GM19240 (cell line): ENCODE measurements at regions not wholly inside any gene's neighbourhood (a gene's known extent, or its start where the extent isn't known, plus 50 kb on each side); places are given as distances from the start of the nearest gene placed in this dataset.

ENCODE experiments used
- DNase-seq: peaks from one replicate; pipeline ENCODE4 v3.0.0; 2011; ENCODE audit warnings: low spot score; ENCODE audit not compliant: insufficient read length

GRCh38 chr5:173780235-173781234 is 107.6 kb upstream of the CPEB4 start:
- no peak for DNase-seq

DNA sequence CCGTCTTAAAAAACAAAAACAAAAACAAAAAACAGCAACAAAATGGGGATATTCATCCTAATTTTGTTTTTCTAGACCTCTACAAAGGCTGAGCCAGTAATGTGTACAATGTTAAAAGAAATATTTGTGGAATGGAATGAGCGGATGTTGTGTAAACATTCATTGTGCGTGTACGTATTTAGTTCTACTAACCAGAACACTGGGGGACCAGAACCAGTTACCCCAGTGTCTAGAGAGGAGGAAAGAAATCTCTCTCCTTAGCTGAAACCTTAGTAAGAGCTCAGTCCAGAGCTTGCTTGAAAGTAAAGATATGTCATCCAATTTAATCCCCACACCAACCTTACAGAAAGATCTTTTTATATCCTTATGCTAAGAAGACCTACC is 106.7 kb upstream of the CPEB4 start:
- DNase-seq = no peak

DNA sequence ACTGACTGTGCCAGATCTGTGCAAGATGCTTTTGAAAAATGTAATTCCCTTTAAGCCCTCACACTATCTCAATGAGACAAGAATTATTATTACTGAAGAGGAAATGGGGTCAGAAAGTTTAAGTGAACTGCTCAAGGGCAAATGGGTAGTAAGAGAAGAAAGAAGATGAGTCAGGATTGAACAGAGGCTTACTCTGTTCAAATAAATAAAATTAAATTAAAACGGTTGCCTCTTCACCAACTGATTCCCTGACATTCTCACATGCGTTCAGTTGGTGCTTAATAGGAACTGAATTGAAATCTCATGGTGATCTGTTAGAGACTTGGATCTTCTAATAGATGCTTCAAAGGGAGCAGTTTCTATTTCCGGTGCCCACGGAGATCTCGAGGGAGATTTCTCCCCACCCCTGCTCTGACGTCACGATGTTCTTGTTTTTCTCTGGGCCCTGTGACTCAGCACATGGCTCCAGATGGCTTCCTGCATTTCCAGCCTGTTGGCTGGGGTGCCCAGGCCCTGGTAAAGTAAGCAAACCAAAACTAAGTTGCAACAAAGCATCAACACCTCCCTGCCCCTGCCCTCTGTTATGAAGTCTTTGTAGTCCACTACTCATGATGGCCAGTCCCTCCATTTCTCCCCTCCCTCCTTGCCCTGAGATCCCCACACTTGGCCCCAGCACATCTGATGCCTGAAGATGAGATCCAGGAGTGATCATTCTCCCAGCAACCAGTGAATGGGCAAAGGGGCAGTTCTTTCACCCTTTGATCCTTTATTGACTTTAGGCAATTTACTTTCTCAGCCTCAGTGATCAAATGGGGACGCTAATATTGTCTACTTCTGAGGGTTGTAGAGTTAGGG is 106.1 kb upstream of the CPEB4 start:
- DNase-seq = no peak

- no peak for DNase-seq
These were observed 105.5 kb upstream of the CPEB4 start for GRCh38 chr5:173782671-173783101.

GRCh38 chr5:173783371-173783770 is 104.8 kb upstream of the CPEB4 start:
- DNase-seq = no peak

GRCh38 chr5:173785400-173785799 is 102.7 kb upstream of the CPEB4 start:
- DNase-seq = no peak

DNA sequence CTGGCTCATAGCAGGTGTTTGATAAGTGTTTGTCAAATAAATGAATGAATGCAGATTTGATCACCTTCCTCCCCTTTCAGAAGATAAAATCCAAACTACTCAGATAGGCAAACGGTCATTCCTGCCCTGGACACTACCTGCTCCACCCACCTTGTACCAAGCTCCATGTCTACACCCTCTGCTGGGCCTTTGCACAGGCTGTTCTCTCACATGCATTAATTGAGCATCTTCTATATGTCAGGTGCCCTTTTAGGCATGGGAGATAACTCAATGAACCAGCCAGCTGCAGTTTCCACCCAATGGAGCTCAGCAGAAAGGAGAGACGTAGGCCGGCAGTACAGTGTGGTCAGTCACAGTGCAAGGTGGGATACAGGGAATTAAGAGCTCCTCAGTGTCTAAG is 102.3 kb upstream of the CPEB4 start:
- DNase-seq = no peak

DNA sequence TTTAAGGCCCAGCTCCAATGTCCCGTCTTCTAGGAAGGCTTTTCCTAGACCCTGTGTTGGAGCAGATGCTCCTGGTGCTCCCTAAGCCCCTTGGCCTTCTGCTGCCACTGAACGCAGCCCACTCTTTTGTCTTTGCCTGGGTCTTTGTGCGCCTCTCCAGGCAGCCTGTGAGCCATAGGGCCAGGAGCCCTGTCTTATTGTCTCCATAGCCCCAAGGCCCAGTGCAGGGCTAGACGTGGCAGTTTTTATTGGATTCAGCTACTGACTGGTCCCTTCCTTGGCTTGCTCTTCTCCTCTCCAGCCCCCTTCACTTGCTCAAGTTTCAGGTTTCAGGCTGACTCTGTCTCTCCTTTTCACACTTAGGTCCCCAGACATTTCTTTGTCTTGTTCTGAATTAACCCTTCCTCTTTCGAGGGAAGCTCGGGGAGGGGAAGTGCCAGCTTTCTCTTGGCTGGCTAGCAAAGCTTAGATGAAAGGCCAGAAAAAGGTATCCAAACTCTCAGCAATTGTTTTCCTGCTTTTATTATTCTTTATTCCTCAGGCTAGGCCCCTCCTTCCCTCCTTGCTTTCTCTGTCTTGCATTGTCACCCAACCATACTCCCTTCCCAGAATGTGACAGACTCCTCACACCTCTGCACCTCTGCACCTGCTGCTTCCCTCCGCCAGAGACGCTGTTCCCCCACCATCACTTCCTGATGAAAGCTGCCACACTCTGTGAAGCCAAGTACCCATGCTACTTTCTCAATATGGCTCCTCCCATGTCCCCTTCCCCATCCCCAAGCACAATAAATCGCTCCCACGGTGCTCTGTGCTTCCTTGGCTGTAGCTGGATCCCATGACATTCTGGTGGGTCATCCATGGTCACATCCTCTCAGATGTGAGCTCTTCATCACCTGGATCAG is 101.6 kb upstream of the CPEB4 start:
- DNase-seq = peak; percentile 52

DNA sequence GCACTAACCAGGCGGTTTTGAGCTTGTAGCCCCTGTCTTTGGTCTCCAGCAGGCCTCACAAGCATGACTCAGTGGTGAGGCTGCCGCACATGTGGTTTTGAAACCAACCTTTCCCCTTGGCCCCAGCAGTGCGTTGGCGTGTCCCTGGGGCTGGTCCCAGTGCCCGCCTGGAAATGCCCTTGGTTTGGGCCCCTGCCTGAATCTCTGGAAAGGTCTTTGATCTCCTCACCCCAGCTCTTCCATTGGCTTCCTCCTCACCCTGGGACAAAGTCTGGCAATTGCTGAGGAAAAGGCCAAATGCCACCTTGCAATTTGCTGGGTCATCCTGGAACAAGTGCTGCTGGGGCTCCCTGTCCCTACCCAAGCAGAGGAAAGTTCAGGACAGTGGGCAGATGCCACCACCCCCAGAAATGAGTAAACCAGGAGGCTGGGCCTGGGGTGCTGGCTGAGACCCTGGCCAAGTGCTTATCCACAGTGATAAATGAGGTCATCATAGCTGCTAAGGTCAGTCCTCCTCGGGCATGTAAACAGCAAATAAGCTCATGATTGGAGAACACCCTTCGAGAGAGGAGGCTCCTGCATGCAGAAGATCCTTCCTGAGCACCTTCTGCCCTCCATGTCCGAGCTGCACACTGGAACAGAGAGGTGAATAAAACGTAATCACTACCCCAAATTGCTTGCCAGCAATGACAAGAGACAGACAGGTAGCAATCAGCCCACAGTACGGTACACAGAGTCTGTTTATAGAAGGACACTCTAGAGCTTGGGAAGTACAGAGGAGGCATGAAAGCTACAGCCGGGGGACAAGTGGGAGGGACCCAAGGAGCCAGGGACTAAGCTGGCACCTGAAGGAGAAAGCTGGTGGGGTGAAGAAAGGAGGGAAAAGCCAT is 98.9 kb upstream of the CPEB4 start:
- DNase-seq = no peak

GRCh38 chr5:173790177-173790719 is 97.9 kb upstream of the CPEB4 start:
- no peak for DNase-seq

DNA sequence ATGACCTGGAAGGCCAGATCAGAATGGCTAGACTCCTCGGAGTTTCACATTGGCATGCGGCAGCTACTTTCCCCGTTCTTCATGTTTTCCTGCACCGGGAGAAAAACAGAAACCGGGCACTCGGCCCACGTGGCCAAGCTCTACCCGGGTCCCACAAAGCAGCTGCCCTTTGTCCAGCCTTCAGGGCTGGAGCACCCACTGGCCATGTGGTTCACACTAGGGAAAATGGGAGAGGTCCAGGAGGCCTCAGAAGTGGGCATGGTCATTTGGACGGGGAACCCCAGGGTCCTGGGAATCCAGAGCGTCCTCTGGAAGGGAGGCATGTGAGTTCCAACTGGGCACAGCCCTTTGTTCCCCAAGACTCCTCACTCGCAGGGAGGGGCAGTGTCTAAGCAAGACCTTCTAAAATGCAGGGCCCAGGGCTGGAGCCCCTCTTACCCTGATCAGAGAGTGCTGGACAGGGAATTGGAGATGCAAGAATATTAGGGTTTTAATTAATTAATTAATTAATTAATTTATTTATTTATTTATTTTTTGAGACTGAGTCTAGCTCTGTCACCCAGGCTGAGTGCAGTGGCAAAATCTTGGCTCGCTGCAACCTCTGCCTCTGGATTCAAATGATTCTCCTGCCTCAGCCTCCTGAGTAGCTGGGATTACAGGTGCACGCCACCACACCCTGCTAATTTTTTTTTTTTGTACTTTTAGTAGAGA is 97.2 kb upstream of the CPEB4 start:
- no peak for DNase-seq

DNA sequence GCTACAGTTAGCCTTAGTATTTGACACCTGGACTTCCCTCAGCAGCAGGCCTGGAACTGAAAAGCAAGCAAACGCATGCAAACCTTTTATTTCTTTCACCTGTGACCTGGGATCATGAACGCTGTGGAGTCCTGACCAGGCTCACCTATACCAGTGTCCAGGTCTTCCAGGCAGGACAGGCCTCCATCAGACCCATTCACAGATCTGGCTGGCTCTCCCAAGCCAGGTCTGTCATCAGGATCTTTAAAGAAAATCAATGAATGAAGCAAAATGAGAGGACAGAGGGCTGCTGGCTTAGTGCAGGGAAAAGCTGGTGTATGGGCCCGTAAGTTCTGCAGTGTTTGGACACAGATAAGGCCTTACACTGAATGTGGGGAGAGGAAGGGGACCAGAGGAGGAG is 96.3 kb upstream of the CPEB4 start:
- no peak for DNase-seq

DNA sequence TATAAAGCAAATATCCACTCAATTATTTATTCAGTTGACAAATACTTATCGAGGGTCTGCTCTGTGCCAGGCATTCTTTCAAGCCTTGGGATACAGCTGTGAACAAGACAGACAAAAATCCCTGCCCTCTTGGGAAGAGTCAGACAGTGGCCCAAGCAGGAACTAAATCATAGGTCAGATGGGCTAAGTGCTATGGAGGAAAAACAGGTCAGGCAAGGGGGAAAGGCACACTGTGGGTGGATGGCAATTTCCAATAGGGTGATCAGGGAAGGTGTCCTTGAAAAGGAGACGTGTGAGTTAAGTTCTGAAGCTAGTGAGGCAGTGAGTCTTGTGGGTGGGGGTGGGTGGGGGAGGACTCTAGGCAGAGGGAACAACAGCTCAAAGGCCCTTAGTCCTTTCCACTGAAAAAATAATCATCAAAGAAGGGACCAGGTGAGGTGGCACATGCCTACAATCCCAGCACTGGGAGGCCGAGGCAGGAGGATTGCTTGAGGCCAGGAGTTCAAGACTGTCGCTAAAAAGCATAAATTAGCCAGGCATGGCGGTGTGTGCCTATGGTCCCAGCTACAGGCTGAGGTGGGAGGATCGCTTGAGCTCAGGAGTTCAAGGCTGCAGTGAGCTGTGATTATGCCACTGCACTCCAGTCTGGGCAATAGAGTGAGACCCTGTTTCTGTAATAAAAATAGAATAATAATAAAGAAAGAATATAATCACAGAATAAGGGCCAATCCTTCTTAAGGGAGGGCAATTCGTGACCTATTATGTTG is 95.2 kb upstream of the CPEB4 start:
- DNase-seq = no peak

- no peak for DNase-seq
These were observed 94.3 kb upstream of the CPEB4 start for GRCh38 chr5:173793648-173794548.

- DNase-seq = no peak
These were observed 93.2 kb upstream of the CPEB4 start for GRCh38 chr5:173794901-173795416.

DNA sequence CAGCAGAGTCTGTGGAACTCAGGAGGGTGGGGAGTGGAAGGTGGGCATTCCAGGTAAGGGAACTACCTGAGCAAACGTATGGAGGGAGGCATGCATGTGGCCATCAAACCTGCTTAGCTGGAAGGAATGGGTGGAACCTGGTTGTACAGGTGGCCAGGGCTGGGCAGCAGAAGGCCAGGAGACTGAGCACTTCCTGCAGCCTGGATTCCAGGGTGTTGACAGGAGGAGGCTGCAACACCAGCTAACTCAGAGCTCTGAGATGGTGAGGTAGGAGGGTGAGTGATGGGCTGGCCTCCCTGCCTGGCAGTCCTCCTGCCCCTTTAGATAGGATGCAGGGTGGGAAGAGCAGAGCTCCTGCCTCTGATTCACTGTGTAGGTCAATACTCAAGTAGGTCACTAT is 92.5 kb upstream of the CPEB4 start:
- DNase-seq = no peak
